ENCODE measurements at regions not wholly inside any gene's neighbourhood (a gene's known extent, or its start where the extent isn't known, plus 50 kb on each side); places are given as distances from the start of the nearest gene placed in this dataset.

DNA sequence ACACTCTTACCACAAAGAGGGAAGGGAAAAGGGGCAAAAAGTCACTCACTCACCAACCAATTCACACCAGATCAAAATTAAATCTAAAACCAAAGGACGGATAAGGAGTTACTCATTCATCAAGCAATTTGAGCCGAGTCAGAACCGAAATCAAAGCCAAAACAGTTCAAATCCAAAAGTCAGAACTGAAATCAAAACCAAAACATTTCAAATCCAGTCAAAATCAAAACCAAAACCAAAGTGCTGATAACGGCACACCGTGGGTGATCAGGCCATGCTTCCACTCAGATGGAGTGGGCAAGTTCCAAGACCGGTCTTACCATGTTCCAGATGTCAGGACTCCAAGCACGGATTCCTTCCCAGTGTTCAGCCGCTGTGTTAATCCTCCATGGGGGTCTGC lies 139.5 kb downstream of the SLC38A6 start:
- TF ChIP-seq, protein P1, sequence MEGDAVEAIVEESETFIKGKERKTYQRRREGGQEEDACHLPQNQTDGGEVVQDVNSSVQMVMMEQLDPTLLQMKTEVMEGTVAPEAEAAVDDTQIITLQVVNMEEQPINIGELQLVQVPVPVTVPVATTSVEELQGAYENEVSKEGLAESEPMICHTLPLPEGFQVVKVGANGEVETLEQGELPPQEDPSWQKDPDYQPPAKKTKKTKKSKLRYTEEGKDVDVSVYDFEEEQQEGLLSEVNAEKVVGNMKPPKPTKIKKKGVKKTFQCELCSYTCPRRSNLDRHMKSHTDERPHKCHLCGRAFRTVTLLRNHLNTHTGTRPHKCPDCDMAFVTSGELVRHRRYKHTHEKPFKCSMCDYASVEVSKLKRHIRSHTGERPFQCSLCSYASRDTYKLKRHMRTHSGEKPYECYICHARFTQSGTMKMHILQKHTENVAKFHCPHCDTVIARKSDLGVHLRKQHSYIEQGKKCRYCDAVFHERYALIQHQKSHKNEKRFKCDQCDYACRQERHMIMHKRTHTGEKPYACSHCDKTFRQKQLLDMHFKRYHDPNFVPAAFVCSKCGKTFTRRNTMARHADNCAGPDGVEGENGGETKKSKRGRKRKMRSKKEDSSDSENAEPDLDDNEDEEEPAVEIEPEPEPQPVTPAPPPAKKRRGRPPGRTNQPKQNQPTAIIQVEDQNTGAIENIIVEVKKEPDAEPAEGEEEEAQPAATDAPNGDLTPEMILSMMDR (IDR thresholded peaks at IDR 0.05), result no peak
- TF ChIP-seq POLR2A (IDR thresholded peaks at IDR 0.05), result no peak
